ENCODE measurements at regions not wholly inside any gene's neighbourhood (a gene's known extent, or its start where the extent isn't known, plus 50 kb on each side); places are given as distances from the start of the nearest gene placed in this dataset.

DNA sequence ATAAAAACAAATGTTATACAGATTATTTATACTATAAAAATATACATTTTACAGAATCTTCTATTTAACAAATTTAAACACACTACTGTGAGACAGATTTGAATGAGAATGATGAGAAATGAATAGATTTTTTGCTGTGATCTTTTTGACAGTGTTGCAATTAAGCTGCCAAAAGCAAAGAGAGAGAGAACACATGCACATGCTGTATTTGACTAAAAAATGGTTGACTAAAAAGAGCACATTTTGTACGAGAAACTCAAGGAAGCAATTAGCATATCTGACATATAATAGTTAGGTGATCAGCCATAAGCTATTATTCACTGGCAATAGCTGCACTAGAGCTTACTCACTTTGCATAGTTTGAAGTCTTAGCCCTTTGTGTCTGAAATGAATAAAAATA, 115.8 kb downstream of the SYT10 start:
- in situ Hi-C loops (cut with HindIII; ENCODE audit: low sequenced_read_pairs) = no loop called here
- DNase-seq (ENCODE audit: low read depth) = no peak
- H3K4me3 ChIP-seq (ENCODE audit: low read depth, low read length) = no peak overlapping the region
- TF ChIP-seq CTCF (IDR thresholded peaks at IDR 0.05; ENCODE audit: low read depth, low read length, missing control alignments) = no peak

GRCh38 chr12:33322519-33322918, 117.1 kb downstream of the SYT10 start:
- no peak for TF ChIP-seq CTCF (IDR thresholded peaks at IDR 0.05; ENCODE audit: low read depth, low read length, missing control alignments)
- in situ Hi-C loops (cut with HindIII; ENCODE audit: low sequenced_read_pairs) = no loop called here
- H3K4me3 ChIP-seq (ENCODE audit: low read depth, low read length) = no peak overlapping the region
- DNase-seq (ENCODE audit: low read depth) = no peak

DNA sequence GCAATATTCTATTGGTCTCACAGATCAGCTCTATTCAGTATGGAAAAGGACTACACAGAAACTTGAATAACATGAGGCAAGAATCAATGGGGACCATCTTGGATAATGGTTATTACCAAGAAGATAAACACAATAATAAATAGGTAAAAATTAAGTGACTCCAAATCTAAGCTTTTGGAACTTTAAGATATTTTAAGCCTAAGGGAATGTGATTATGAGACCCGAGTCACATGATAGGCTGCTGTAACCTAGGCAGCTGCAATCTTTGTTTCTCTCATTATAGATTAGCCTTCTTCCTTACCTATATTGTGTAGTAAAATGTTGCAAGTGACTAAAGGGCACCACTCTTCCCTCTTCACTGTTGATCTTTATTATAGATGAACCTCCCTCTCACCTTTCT, 121.9 kb downstream of the SYT10 start:
- H3K4me3 ChIP-seq (ENCODE audit: low read depth, low read length) = no peak overlapping the region
- no peak for DNase-seq (ENCODE audit: low read depth)
- no peak for TF ChIP-seq CTCF (IDR thresholded peaks at IDR 0.05; ENCODE audit: low read depth, low read length, missing control alignments)
- in situ Hi-C loops (cut with HindIII; ENCODE audit: low sequenced_read_pairs) = no loop called here

GRCh38 chr12:33314223-33314622, 125.4 kb downstream of the SYT10 start:
- DNase-seq (ENCODE audit: low read depth) = no peak
- H3K4me3 ChIP-seq (ENCODE audit: low read depth, low read length) = no peak overlapping the region
- no peak for TF ChIP-seq CTCF (IDR thresholded peaks at IDR 0.05; ENCODE audit: low read depth, low read length, missing control alignments)
- in situ Hi-C loops (cut with HindIII; ENCODE audit: low sequenced_read_pairs) = no loop called here

- no peak for DNase-seq (ENCODE audit: low read depth)
- in situ Hi-C loops (cut with HindIII; ENCODE audit: low sequenced_read_pairs) = no loop called here
- TF ChIP-seq CTCF (IDR thresholded peaks at IDR 0.05; ENCODE audit: low read depth, low read length, missing control alignments) = no peak
- H3K4me3 ChIP-seq (ENCODE audit: low read depth, low read length) = no peak overlapping the region
Observed at GRCh38 chr12:33313476-33313875, 126.1 kb downstream of the SYT10 start.

DNA sequence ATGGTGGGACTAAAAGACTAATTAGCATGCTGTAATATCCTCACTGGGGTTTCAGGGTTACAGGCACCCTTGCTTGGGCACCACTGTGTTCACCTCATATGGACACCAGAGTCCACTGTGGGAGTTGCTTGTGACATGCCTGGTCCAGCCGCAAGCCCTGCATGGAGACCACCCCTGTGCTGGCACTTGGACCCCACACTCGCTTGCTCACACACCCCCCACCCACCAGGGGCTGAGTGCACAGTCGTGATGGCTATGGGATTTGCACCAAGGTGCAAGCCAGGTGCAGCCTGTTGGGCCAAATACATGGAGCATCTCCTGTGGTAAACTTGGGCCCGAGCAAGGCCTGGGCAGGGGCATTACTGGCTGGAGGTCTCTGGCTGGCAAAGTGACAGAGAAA, 129.1 kb downstream of the SYT10 start:
- in situ Hi-C loops (cut with HindIII; ENCODE audit: low sequenced_read_pairs) = no loop called here

More for the DNA sequence above, 129.1 kb downstream of the SYT10 start:
- DNase-seq (ENCODE audit: low read depth) = no peak
- TF ChIP-seq CTCF (IDR thresholded peaks at IDR 0.05; ENCODE audit: low read depth, low read length, missing control alignments) = no peak
- H3K4me3 ChIP-seq (ENCODE audit: low read depth, low read length) = no peak overlapping the region
